Transverse colon (tissue), 4 donors: ENCODE measurements at regions not wholly inside any gene's neighbourhood (a gene's known extent, or its start where the extent isn't known, plus 50 kb on each side); places are given as distances from the start of the nearest gene placed in this dataset.

Source experiments
- DNase-seq: peaks from one replicate; pipeline ENCODE4 v3.0.0-alpha.2; 2019
- H3K27ac ChIP-seq, 4 donors: fragments of 200-600 bp; sonication (generic); 2 replicates each; pipeline ENCODE4 v1.5.1; 2016 to 2018; ENCODE audit warnings: inconsistent platforms in 4 of 4
- H3K27me3 ChIP-seq: fragments of 200-600 bp; sonication (generic); 2 replicates; pipeline ENCODE4 v1.5.1; 2017; ENCODE audit warnings: inconsistent platforms
- H3K36me3 ChIP-seq, 4 donors: fragments of 200-600 bp; sonication (generic); 2 replicates each; pipeline ENCODE4 v1.5.1; 2017 to 2019; ENCODE audit warnings: inconsistent platforms in 4 of 4
- H3K4me1 ChIP-seq, 4 donors: fragments of 200-600 bp; sonication (generic); 2 replicates each; pipeline ENCODE4 v1.5.1; 2017 to 2020; ENCODE audit warnings: inconsistent platforms in 4 of 4
- H3K4me3 ChIP-seq, 4 donors: fragments of 200-600 bp; sonication (generic); 1 replicate in 1 of 4; 2 replicates in 3 of 4; pipeline versions ENCODE4 v1.5.1 to v1.6.1; 2017 to 2019; ENCODE audit warnings: inconsistent platforms in 4 of 4
- H3K9me3 ChIP-seq, 2 donors: fragments of 200-600 bp; sonication (generic); 2 replicates each; pipeline ENCODE4 v1.5.1; 2017 to 2019; ENCODE audit warnings: inconsistent platforms in 2 of 2
- EP300 ChIP-seq: sonication (generic); formaldehyde crosslinking; IDR thresholded peaks from one replicate; pipeline ENCODE4 v1.6.1; 2017; ENCODE audit warnings: antibody characterized with exemption, low read depth
- POLR2A ChIP-seq: fragments of 450-650 bp; IDR thresholded peaks from one replicate; pipeline ENCODE4 v1.6.1; 2016; ENCODE audit warnings: antibody characterized with exemption, mild to moderate bottlenecking, moderate library complexity
- POLR2AphosphoS5 ChIP-seq, 3 donors: sonication (generic); formaldehyde crosslinking; IDR thresholded peaks; one replicate each; pipeline ENCODE4 v1.6.1; 2016; ENCODE audit warnings: antibody characterized with exemption in 3 of 3
- WGBS, 2 donors: methylation state at CpG; one replicate each; pipeline ENCODE4 v1.1.5; 2018; ENCODE audit warnings: low coverage in 1 of 2; 5-methylcytosine and 5-hydroxymethylcytosine counted together
- in situ Hi-C, 4 donors: fragments of 200-750 bp; cut with MboI; loops; one replicate each; pipeline versions ENCODE4 v1.15.0 to v1.15.1; 2017; ENCODE audit warnings: low sequenced_read_pairs in 3 of 4, low pct_ligation_motif_present in 1 of 4, low pct_unique_long_range_greater_than_20kb in 1 of 4
- intact Hi-C: fragments of 100-400 bp; cut with DNase I; formaldehyde crosslinking; loops from one replicate; pipeline ENCODE4 v1.15.1; 2023; ENCODE audit warnings: low total_unique reads
- TF ChIP-seq, protein P1 (sequence below), 5 experiments: fragments of 200-600 bp in 3 of 5; fragments of 450-650 bp in 2 of 5; sonication (generic) in 3 of 5; IDR thresholded peaks; 1 replicate in 2 of 5; 2 replicates in 3 of 5; pipeline ENCODE4 v1.5.1; 2016 to 2017; ENCODE audit warnings: antibody characterized with exemption in 5 of 5, inconsistent platforms in 3 of 5, mild to moderate bottlenecking in 2 of 5, moderate library complexity in 1 of 5

DNA sequence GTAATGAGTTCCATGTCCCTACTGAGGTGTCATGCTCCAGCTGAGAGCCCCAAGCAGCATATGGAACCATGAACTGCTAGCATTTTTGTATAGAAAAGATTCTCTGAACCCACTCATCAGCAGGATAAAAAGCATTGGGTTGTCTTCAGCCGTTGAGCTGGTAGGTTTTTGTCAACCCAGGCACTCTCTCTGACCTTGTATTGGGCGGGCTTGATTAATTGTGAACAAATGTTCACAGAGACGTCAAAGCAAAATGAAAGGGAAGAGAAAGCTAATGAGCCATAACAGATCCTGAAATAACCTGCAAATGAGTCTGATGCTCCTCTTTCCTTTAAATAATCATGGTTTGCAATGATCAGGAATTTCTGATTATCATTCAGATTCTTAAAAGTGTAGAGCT, 924.7 kb upstream of the CELF2 start:
- TF ChIP-seq EP300 (no peak), POLR2A (no peak), POLR2AphosphoS5 (IDR thresholded peaks at IDR 0.05) (no peak)
- TF ChIP-seq, protein P1, sequence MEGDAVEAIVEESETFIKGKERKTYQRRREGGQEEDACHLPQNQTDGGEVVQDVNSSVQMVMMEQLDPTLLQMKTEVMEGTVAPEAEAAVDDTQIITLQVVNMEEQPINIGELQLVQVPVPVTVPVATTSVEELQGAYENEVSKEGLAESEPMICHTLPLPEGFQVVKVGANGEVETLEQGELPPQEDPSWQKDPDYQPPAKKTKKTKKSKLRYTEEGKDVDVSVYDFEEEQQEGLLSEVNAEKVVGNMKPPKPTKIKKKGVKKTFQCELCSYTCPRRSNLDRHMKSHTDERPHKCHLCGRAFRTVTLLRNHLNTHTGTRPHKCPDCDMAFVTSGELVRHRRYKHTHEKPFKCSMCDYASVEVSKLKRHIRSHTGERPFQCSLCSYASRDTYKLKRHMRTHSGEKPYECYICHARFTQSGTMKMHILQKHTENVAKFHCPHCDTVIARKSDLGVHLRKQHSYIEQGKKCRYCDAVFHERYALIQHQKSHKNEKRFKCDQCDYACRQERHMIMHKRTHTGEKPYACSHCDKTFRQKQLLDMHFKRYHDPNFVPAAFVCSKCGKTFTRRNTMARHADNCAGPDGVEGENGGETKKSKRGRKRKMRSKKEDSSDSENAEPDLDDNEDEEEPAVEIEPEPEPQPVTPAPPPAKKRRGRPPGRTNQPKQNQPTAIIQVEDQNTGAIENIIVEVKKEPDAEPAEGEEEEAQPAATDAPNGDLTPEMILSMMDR (IDR thresholded peaks at IDR 0.05) = no peak
- Histone ChIP-seq H3K27ac (no peak overlapping the region), H3K27me3 (no peaks in the 10 kb centered on the region), H3K4me1 (no peaks in the 10 kb centered on the region), H3K9me3 (no peaks in the 10 kb centered on the region), H3K36me3 (no peaks in the 10 kb centered on the region), H3K4me3 (no peak overlapping the region)
- intact Hi-C loops (no loop called here), in situ Hi-C loops (no loop called here)
- no peak for DNase-seq
- WGBS, 2 donors = 70 to 100% methylated on average over 1 to 3 of the region's 3 CpGs

DNA sequence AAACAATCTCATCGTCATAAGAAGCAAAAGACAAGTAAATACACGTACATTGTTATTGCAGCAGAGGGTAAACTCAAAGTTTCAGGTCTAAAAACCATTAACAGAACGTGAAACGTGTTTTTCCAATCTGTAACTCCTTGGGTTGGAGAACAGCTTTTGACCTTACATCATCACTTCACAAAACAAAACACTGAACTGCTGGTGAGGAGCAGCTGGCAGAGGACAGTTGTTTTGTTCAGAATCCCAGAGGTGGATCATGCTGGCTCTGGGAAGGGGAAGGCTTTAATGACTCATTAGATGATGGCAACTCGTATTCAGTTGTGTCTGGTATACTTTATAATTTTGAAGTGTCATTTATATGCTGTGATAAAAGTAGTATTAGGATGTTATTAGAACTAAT, 923.0 kb upstream of the CELF2 start:
- 41 to 57% methylated on average over 5 of the region's 5 CpGs for WGBS, 2 donors
- TF ChIP-seq EP300 = no peak
- TF ChIP-seq, protein P1 (IDR thresholded peaks at IDR 0.05) = no peak
- no peak for TF ChIP-seq POLR2AphosphoS5 (IDR thresholded peaks at IDR 0.05)
- no peak for TF ChIP-seq POLR2A

DNA sequence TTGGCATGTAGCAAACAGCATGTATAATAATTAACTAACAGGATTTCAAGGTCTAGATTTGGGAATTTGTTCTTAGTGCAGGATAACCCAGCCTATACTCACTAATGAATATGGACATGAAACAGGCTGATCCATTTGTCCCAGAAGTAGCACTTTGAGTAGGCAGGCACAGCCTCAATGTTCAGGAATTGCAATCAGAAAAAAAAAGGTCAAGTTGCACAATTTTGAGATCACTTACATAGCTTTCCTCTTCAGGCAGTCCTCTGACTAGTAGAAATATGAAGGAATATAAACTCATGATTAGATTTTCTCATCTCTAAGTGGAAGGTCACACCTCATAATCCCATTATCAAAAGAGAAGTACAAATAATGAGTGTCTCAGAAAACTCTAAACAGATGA, 921.4 kb upstream of the CELF2 start:
- H3K4me1 ChIP-seq = no peaks in the 10 kb centered on the region
- H3K27ac ChIP-seq = no peak overlapping the region
- DNase-seq = no peak
- H3K36me3 ChIP-seq = no peaks in the 10 kb centered on the region
- no peak overlapping the region for H3K4me3 ChIP-seq
- TF ChIP-seq EP300 = no peak
- no peak for TF ChIP-seq POLR2AphosphoS5 (IDR thresholded peaks at IDR 0.05)
- TF ChIP-seq, protein P1 (IDR thresholded peaks at IDR 0.05) = no peak
- no peak for TF ChIP-seq POLR2A
- no peaks in the 10 kb centered on the region for H3K27me3 ChIP-seq
- intact Hi-C loops = no loop called here
- H3K9me3 ChIP-seq = no peaks in the 10 kb centered on the region
- in situ Hi-C loops = no loop called here

More for the DNA sequence above, 923.0 kb upstream of the CELF2 start:
- H3K27me3 ChIP-seq = no peaks in the 10 kb centered on the region
- in situ Hi-C loops = no loop called here
- H3K4me3 ChIP-seq = no peak overlapping the region
- no peaks in the 10 kb centered on the region for H3K4me1 ChIP-seq
- H3K36me3 ChIP-seq = no peaks in the 10 kb centered on the region
- intact Hi-C loops = no loop called here
- no peak for DNase-seq
- no peak overlapping the region for H3K27ac ChIP-seq
- no peaks in the 10 kb centered on the region for H3K9me3 ChIP-seq

DNA sequence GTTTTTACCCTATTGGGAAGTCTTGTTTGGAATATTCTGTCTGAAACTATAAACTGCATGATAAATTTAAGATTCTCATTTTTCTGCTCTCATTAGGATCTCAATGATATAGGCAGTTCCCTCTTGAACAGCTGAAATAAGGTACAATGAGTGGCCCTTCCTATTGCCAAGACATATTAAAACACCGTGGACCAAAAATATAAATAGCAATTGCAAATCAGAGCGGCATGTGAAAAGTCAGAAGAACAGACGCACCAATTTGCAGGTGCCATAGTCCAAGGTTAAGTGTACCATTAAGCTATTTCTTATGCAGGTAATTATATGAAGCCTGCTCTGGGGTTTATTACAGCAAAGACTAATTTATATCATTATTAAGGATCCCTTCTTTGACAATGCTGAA, 920.8 kb upstream of the CELF2 start:
- DNase-seq = no peak
- no peaks in the 10 kb centered on the region for H3K36me3 ChIP-seq
- 73 to 83% methylated on average over 3 of the region's 3 CpGs for WGBS, 2 donors

More for the DNA sequence above, 920.8 kb upstream of the CELF2 start:
- TF ChIP-seq POLR2AphosphoS5 (IDR thresholded peaks at IDR 0.05) = no peak
- no peak for TF ChIP-seq EP300
- TF ChIP-seq POLR2A = no peak
- TF ChIP-seq, protein P1 (IDR thresholded peaks at IDR 0.05) = no peak
- H3K27ac ChIP-seq = no peak overlapping the region
- no peaks in the 10 kb centered on the region for H3K9me3 ChIP-seq
- no peaks in the 10 kb centered on the region for H3K27me3 ChIP-seq
- in situ Hi-C loops (no loop called here), intact Hi-C loops (no loop called here)
- H3K4me3 ChIP-seq = no peak overlapping the region
- H3K4me1 ChIP-seq = no peaks in the 10 kb centered on the region
